Mammary epithelial cell (primary cell): ENCODE measurements at regions not wholly inside any gene's neighbourhood (a gene's known extent, or its start where the extent isn't known, plus 50 kb on each side); places are given as distances from the start of the nearest gene placed in this dataset.

Experiments used
- EZH2 ChIP-seq: IDR thresholded peaks from 2 replicates; pipeline ENCODE4 v1.6.1; 2012; ENCODE audit warnings: low read length, inconsistent platforms, borderline replicate concordance
- TF ChIP-seq, protein P1 (sequence below), 2 donors: IDR thresholded peaks in 1 of 2; conservative IDR thresholded peaks in 1 of 2; 2 replicates each; pipeline ENCODE4 v1.5.1; 2011 to 2012; ENCODE audit warnings: inconsistent platforms in 2 of 2, low read length in 2 of 2, mild to moderate bottlenecking in 2 of 2, control low read depth in 1 of 2, low read depth in 1 of 2; ENCODE audit not compliant: insufficient read depth in 1 of 2; ENCODE audit errors: extremely low read depth in 1 of 2

DNA sequence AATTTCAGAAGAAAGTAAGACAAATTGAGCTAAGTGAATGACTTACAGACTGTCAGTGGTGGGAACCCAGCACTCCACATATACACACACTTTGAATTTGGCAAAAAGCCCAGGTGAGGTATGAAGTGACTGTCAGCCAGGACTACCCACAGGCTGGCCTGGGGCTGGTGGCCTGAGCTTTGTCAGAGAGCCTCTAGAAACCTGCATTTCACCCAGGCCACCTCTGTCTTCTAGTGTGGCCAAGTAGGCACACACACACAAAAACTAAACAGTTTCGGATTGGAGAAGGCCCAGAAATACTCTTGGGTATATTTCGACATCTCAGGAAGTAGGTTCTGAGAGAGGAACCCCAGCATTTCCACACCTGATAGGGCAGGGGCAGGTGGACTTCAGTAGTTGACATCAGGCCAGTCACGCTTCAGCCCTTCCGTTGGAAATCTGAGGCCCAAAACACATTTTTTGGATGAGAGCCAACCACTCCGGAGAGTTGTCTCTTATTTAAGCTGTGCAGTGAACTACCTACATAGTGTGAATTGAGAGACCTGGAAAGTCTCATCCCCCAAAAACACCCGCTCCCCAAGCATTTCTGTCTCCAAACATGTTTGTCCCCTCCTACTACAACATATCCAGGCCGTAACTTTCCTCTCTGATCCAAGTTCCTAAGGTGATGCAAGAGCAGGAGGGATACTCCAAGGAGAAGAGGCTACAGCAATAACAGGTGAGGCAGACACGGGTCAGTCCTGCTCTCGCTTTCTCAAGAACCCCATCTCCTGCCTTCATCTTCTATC, 167.2 kb upstream of the PROX1 start:
- TF ChIP-seq, protein P1, sequence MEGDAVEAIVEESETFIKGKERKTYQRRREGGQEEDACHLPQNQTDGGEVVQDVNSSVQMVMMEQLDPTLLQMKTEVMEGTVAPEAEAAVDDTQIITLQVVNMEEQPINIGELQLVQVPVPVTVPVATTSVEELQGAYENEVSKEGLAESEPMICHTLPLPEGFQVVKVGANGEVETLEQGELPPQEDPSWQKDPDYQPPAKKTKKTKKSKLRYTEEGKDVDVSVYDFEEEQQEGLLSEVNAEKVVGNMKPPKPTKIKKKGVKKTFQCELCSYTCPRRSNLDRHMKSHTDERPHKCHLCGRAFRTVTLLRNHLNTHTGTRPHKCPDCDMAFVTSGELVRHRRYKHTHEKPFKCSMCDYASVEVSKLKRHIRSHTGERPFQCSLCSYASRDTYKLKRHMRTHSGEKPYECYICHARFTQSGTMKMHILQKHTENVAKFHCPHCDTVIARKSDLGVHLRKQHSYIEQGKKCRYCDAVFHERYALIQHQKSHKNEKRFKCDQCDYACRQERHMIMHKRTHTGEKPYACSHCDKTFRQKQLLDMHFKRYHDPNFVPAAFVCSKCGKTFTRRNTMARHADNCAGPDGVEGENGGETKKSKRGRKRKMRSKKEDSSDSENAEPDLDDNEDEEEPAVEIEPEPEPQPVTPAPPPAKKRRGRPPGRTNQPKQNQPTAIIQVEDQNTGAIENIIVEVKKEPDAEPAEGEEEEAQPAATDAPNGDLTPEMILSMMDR (conservative IDR thresholded peaks at IDR 0.05 in 1 of 2, IDR thresholded peaks at IDR 0.05 in 1 of 2; ENCODE audit: extremely low read depth in 1 of 2, insufficient read depth in 1 of 2, low read depth in 1 of 2, low read length in 2 of 2): no peak
- TF ChIP-seq EZH2: no peak
